Uterus (tissue), 2 donors: ENCODE measurements at regions not wholly inside any gene's neighbourhood (a gene's known extent, or its start where the extent isn't known, plus 50 kb on each side); places are given as distances from the start of the nearest gene placed in this dataset.

Experiments
- POLR2A ChIP-seq, 2 donors: fragments of 450-650 bp; IDR thresholded peaks; one replicate each; pipeline ENCODE4 v1.6.1; 2016; ENCODE audit warnings: antibody characterized with exemption in 2 of 2, mild to moderate bottlenecking in 1 of 2, moderate library complexity in 1 of 2
- TF ChIP-seq, protein P1 (sequence below), 4 experiments: fragments of 200-600 bp in 2 of 4; fragments of 450-650 bp in 2 of 4; sonication (generic) in 2 of 4; IDR thresholded peaks; one replicate each; pipeline ENCODE4 v1.5.1; 2016 to 2019; ENCODE audit warnings: antibody characterized with exemption in 4 of 4, mild to moderate bottlenecking in 2 of 4, moderate library complexity in 1 of 4

DNA sequence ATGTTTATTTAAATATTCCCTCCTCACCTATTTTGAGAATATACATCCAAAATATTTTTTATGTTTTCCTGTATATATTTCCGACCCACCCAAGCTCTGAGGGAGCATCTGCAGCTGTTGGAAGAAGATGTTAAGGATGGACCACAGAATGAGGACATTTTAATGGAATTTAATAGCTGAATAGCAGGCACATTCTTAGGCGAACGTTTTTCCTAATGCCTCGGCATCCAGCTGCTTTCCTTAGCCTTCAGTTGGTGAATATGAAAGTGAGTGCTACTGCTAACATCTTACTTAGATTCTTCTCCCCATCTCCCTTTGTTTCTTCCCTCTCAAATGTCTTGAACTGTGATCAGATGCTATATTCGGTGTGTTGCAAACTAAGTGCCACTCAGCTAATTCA is 158.0 kb upstream of the CTSO start:
- TF ChIP-seq, protein P1, sequence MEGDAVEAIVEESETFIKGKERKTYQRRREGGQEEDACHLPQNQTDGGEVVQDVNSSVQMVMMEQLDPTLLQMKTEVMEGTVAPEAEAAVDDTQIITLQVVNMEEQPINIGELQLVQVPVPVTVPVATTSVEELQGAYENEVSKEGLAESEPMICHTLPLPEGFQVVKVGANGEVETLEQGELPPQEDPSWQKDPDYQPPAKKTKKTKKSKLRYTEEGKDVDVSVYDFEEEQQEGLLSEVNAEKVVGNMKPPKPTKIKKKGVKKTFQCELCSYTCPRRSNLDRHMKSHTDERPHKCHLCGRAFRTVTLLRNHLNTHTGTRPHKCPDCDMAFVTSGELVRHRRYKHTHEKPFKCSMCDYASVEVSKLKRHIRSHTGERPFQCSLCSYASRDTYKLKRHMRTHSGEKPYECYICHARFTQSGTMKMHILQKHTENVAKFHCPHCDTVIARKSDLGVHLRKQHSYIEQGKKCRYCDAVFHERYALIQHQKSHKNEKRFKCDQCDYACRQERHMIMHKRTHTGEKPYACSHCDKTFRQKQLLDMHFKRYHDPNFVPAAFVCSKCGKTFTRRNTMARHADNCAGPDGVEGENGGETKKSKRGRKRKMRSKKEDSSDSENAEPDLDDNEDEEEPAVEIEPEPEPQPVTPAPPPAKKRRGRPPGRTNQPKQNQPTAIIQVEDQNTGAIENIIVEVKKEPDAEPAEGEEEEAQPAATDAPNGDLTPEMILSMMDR (IDR thresholded peaks at IDR 0.05) = no peak
- no peak for TF ChIP-seq POLR2A (IDR thresholded peaks at IDR 0.05)
